ENCODE measurements at regions not wholly inside any gene's neighbourhood (a gene's known extent, or its start where the extent isn't known, plus 50 kb on each side); places are given as distances from the start of the nearest gene placed in this dataset.

DNA sequence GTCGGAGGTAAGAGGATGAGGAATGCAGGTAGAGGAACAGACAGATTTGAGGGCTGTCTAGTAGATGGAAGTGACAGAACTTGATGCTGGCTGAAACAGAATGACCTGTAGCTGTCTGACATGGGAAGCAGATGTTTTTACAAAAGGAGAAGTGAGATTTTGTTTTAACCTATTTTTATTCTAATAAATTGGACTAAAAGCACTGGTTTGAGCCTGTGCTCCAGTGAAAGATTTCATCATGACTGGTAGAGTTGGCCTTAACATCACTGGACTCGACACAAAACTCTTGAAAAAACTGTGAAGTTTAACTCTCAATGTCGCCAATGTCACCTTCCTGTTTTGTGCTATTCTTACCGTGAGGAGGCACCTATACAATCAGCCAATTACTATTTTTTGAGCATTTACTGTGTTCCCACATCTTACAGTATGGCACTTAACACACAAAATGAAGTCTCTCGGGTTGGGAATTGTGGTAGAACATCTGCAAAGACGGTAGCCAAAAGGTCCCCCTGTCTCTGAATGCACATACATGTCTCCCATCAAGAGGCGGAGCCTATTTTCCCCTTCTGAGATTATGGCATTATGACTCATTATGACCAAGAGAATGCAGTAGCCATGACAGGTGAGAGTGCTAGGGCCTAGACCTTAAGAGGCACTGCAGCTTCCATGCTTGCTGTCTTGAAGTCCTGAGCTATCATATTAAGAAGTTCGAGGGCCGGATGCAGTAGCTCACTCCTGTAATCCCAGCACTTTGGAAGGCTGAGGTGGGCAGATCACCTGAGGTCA is 93.2 kb downstream of the FOXF2 start:
- DNase-seq (ENCODE audit: low spot score), result no peak

DNA sequence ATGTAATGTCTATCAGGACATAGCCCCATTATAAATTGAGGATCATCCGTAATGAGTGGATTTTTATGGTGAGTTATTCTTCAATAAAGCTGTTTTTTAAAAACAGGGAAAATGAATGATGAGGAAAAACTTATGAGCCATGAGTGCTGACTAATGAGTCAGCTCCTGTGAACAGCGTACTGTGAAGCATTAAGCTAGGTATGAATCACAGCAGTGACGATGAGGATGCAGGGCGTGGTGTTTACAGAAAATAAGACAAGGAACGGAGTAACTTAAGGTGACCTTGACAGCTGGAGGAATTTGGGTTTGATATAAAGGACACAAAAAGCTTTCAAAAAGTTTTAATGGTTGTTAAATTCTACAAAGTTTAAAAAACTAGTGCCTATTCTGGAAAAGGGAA is 96.3 kb downstream of the FOXF2 start:
- peak; percentile 80 for DNase-seq (ENCODE audit: low spot score)

DNA sequence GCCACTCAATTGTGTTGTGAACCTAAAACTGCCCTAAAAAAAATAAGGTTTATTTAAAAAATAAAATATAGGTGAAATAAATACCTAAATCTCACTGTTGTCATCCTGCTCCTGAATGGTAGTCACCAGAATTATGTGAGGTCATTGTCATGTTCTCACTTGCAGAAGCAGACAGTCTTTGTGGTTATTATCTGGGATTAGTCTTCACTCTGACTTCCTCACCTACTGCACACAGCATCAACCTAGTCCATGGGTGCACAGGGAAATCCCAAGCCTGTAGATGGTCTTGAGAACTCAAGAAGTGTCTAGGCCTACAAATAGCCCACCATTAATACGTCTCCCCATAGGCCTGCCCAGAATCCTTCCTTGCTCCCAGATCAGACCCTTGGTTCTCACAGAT is 97.0 kb downstream of the FOXF2 start:
- no peak for DNase-seq (ENCODE audit: low spot score)

DNA sequence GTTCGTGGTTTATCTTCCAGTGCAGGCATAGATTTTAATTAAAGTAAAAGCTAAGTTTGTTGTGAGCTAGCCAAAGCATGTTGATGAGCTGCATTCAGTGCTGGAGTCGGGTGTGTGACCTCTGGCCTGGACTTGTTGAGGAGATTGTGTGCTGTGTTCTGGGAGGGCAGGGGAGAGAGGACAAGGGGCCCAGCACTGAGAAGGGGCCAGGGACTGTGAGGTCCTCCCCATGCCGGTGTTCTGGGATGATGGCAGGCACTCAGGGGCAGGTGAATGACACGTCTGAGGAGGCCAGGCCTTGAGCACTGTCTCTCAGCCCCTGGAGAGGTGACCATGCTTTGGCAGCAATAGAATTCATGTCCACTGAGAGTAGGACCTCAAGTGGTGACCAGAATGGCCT is 97.9 kb downstream of the FOXF2 start:
- no peak for DNase-seq (ENCODE audit: low spot score)

DNA sequence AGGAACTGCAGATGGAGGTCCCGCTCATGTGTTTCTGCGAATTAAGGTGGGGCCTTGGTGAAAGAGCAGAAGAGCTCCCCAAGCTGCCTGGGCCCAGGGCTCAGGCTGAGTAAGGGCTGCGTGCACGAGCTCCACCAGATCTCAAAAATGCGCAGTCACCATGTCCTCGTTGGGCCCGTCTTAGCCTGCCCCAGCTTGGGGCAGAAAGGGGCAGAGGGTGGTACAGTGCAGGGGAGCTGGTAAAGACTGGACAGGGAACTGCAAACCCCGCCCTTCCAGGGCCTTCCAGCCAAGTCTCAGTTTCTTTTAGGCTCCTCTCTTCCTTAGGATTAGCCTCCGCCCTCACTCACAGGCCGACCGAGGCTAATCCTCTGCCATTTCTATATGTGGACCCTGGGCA is 101.6 kb downstream of the FOXF2 start:
- DNase-seq (ENCODE audit: low spot score), result no peak

DNA sequence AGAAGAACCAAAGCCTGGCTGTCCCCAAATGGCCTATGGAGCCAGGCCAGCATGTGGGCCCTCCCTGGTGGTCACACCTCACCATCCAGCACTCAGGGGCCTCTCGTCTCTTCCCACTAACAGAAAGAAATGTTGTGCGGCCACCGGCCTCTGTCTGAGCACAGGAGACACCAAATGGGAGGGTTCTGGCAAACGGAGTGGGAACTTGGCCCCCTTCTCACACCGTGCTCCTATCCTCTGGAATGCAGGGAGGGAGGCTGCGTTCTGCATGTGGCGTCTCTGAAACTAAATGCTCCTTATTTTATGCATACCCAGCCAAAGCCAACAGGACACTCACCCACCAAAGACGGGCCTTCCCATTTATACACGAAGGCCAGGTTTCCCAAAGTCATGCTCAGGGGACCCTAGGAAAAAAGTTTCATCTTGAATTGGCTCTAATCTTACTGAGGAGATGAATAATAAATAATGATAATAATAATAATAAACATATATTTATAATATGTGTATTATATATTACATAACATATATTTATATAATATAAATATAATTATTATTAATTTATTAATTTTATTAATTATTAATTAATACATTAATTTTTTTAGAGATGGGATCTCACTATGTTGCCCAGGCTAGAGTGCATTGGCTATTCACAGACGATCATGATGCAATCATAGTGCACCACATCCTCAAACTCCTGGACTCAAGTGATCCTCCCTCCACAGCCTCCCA is 102.4 kb downstream of the FOXF2 start:
- no peak for DNase-seq (ENCODE audit: low spot score)

DNA sequence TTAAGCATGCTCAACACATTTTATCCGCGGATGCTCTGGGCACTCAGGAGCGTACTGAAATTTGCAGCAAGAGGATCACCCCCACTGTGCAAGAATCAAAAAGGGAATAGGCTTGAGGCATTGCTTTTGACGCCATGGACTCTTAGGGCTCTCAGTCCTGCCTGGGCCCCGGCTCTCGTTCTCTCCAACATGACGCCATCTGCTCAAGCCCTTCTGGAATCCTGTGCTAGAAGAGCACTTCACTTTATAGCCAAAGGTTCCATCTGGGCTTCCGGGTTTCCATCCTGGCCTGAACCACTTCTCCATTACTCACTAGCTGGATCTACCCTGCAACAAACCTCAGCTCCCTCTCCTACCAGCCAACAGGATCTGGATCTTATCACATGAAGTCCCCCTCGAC is 105.3 kb downstream of the FOXF2 start:
- no peak for DNase-seq (ENCODE audit: low spot score)

DNA sequence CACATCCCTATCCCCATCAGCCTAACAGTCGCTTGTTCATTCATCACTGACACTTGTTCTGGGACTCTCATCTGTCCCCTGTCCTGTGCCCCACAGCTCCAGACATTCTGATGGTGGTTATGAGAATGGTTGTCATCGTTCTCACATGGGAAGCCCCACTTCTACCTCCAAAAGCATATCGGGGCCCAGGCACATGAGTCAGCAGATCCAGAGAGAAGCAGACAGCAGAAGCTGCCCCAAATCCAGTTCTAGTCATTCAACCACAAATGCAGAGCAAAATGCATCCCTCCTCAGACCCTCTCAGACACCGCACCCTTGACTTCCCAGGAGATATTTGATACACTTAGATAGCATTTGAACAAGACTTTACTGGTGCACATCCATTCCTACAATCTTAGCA is 106.0 kb downstream of the FOXF2 start:
- DNase-seq (ENCODE audit: low spot score), result no peak

DNA sequence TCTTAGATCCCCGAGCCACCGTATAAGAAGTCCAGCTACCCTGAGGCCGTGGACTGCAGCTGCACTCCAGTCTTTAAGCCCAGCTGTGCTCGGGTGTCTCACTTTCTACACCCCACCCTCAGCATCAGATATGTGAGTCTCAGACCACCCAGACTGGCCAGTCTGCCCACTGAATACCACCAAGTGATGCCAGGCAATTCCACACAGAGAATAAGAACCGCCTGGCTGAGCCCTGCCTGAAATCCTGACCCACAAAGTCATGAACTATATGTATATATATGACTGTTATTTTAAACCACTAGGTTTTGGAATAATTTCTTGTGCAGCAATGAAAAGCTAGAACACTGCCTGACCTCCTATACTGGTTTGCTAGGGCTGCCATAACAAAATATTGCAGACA is 106.7 kb downstream of the FOXF2 start:
- DNase-seq (ENCODE audit: low spot score), result no peak

DNA sequence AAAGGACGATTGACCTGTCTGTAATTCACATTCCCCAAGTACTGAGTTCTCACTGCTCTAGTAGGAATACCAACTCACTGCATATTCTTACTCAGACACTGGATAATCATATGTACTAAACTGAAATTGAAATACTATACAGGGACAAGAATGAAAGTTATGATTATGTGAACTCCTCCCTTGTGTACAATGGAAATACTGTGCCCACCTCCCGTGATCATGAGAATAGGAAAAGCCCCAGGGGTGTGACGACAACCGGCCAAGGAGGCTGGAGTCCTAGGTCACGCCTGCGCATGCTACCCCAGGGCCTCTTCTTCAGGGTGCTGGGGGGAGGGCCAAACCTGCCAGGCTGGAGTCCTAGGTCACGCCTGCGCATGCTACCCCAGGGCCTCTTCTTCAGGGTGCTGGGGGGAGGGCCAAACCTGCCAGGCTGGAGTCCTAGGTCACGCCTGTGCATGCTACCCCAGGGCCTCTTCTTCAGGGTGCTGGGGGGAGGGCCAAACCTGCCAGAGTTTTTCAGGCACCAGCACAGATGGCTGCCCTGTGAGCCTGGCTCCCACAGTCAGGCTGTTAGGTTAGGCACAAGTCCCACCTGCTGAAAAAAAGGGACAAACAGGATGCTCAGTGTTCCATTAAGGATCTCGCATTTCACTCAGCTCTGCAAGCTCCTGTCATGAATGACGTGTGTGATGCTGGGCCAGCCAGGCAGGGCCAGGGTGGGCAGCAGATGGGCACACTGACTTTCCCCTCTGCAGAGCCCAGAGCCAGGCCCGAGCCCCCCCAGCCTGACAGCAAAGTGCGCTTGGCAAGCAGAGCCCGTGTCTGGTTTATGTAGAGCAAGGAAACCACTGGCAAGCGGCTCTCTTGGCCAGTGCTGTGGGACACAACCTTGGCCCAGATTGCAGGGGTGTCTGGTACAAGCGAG is 107.7 kb downstream of the FOXF2 start:
- no peak for DNase-seq (ENCODE audit: low spot score)

DNA sequence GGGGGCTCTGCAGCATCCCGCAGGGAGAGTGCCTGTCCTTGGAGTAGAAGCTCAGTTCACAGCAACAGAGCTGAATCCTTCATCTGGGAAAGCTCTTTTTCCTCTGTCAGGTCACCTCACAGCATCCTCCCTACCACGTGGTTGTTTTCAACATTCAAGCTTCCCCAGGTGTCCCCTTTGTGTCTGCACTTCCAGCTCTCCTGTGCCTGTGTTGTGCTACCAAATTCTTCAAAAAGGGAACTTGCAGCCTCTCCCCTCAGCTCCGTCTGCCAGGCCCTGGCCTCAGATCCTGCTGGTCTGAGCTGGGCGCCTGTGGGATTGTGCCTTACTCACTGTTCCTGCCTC is 108.4 kb downstream of the FOXF2 start:
- DNase-seq (ENCODE audit: low spot score), result no peak

DNA sequence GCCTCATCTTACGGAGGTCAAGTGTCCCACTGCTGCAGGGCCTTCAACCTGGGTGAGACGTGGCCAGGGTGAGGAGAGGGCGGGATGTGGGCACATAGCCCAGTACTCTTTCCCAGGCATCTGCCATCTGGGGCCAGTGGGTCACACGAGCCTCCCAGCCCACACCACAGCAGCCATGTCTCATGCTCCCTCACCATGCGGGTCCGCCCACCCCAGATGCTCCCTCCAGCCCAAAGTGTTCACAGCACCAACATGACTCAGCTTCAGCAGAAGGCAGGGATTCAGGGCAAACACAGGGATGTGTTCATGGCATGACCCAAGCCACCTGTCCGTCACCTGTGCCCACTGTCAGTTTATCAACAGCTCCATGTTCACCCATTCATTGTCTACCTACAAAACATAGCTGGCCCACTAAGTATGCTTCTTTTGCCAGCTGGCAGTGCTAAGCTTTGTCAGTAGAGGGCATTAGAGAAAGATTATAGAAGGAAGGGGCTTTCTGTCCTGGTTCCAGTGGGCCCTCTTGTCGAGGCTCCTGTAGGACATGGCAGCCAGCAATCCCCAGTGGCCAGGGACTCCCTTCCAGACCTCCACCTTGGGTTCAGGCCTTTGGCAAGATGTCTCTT is 109.2 kb downstream of the FOXF2 start:
- DNase-seq (ENCODE audit: low spot score), result no peak

DNA sequence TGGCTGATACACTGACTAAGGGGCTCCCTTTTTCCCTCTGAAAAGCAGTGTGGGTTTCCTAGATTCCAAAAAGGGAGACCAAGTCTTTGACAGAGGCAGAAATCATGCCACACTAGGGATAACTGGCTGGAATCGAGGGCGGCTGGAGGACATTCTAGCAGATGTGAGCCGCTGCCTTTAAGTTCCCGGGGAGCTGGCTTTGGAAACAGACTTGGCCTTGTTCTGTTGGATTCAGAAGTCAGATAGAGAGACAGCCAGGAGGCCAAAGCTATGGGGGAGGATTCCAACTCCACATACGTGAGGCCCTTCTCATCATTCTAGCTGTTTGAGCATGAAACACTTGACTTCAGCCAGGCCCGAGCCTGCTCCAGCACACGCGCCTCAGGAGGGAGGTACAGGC is 109.9 kb upstream of the FOXC1 start:
- DNase-seq (ENCODE audit: low spot score), result no peak

DNA sequence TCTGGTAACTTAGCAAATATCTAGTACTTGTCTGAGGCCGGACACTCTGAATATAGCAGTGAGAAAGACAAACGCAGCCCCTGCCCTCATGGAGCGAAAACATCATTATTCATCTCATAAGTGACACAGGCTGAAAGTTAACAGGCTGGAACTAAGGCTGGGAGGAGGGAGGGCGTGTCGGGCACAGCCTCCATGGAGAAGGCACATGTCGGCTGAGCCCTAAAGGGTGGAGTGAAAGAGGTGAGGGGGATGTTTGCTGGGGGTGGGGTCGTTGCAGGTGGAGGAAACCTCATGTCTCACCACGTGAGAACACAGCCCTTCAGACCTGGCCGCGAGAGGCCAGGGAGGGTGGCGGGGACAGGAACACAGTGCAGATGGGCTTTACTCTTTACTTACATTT is 108.8 kb upstream of the FOXC1 start:
- DNase-seq (ENCODE audit: low spot score), result no peak

DNA sequence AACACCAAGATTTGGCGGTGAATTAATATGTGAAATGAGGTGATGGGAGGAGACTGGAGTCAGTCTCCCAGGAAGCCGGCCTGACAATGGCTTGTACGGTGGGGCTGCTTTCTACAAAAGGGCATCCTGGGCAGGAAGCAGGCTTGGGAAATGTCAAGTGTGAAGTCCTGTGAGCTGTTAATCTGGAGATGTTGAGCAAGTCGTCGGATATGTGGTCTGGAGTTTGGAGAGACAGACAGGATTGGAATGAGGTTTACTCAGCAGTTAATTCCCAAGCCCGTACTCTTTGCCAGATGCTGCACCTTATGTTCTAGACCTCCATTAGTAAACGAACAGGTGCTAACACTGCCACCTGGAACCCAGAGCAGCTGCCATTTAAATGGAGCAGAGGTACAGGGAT is 107.7 kb upstream of the FOXC1 start:
- no peak for DNase-seq (ENCODE audit: low spot score)

DNA sequence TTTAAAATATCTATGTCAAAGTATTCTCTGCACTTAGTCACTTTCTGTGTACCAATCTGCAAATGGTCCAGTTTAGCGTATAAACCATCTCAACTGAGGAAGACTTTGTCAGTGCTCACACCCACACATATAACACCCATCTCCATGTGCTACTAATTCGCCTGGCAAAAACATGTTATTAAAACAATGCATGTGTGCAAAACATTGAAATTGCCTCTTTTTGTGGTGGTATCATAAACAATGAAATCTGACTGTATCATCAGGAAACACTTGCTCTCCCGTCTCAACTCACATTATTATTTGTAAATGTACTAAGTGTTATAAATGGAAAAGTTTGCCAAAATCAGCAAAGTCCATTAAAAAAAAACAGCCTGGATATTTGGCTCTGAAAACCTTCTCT is 105.9 kb upstream of the FOXC1 start:
- no peak for DNase-seq (ENCODE audit: low spot score)

DNA sequence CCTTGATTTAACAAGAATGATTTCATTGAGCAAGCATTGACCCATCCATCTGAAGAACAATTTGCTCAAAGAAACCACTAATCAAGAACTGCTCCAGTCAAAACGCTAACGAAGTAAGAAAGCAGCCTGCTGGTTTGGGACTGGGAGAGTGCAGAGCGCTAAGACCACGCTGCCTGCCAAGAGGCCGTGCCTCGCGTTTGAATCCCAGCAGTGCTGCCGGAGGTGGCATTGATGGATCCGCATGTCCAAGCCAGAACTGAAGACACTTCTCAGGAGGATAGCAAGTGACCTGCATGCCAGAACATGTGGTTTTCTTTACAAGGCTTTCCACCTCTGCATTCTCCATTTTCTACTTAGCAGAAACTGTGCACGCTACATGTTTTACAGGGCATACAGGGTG is 105.2 kb upstream of the FOXC1 start:
- DNase-seq (ENCODE audit: low spot score), result no peak

DNA sequence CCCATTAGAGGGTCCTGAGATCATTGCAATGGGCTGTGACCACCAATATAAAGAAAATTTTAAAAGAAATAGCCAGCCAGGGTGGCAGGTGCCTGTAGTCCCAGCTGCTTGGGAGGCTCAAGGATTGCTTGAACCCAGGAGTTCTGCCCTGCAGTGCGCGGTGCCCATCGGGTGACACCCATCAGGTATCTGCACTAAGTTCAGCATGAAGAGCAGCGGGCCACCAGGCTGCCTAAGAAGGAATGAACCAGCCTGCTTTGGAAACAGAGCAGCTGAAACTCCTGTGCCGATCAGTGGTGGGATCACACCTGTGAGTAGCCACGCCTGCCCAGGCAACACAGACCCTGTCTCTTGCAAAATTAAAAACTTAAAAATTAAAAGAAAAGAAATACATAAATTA is 102.5 kb upstream of the FOXC1 start:
- DNase-seq (ENCODE audit: low spot score), result no peak

DNA sequence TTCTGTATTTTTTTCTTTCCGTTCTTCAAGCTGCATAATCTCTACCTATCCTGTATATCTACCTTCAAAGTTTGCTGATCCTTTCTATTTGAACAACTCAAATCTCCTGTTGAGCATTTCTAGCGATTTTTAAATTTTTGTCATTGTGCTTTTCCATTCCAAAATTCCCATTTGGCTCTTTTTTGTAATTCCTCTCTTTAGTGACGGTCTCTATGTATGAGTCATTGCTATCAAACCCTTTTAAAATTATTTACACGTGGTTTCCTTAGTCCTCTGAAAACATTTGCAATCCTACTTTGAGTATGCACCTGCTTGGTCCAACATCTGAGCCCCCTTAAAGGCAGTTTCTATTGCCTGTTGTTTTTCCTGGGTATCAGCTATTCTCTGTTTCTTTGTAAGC is 100.5 kb upstream of the FOXC1 start:
- DNase-seq (ENCODE audit: low spot score), result no peak

DNA sequence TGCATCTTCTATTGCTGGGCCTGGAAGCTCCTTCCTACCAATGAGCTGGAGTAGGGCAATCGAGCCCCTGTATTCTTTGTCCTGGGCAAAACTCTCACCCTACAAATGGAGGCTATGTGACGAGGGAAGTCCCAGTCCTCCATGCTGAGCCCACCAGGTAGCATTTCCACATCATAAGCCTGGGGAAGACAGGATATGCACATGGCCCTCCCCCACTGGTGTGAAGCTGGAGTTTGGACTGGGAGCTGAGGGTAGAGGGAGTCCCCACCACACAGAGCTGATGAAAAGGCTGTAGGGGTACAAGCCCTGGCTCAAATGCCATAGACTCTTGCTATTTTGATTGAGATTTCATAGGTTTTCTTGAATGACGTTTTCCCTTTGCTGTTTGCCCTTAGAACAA is 99.5 kb upstream of the FOXC1 start:
- no peak for DNase-seq (ENCODE audit: low spot score)

DNA sequence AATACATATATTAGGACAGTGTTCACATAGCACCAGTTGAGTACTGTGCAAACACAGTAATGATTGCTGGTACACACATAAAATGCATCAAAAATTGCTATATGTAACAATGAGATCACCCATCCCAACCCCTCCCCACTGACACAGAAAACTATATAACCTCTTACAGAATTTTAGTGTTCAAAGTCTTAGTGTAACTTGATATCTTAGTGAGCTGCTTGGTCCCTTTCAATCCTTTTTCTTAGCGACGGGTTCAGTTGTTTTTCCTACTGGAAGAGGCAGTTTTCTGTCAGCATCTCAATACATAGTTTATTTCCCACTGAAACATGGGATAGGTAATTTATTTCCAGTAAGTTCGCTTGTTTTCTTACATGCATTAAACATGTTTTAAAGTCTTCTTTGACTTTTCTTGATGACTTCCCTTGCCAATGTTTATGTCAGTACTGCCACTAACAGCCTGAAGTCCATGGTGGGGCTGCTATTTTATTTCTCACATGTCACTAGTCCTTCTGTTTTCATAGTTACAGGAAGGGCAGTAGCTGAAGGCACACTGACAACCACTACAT is 96.4 kb upstream of the FOXC1 start:
- DNase-seq (ENCODE audit: low spot score), result no peak

DNA sequence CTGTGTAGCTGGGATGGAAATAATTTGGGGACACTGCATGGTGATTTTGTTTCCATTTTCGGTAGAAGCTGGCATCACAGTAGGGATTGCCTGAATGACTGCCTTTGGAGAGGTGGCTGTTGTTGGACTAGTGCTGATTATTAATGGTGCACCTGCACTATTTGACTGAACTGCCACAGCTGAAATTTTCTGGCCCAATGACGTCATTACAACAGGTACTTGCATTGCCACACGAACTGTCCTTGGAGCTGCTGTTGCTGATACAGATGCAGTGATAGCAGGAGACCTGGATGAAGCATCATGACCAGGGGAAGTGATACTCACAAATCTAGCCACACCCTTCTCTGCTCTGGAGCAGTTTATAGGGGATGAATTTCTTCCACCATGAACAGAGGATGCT is 95.6 kb upstream of the FOXC1 start:
- DNase-seq (ENCODE audit: low spot score), result no peak

Measured in GM03348 (cell line).